Fibroblast of lung (primary cell): ENCODE measurements at regions not wholly inside any gene's neighbourhood (a gene's known extent, or its start where the extent isn't known, plus 50 kb on each side); places are given as distances from the start of the nearest gene placed in this dataset.

ENCODE experiments used
- EZH2 ChIP-seq: IDR thresholded peaks from 2 replicates; pipeline ENCODE4 v1.5.1; 2012; ENCODE audit warnings: low read length, control low read depth, mild to moderate bottlenecking; ENCODE audit errors: missing control alignments
- TF ChIP-seq, protein P1 (sequence below), 2 donors: IDR thresholded peaks in 1 of 2; conservative IDR thresholded peaks in 1 of 2; 1 replicate in 1 of 2; 2 replicates in 1 of 2; pipeline ENCODE4 v1.5.1; 2011 to 2012; ENCODE audit warnings: low read length in 2 of 2, control low read depth in 1 of 2, inconsistent platforms in 1 of 2, low read depth in 1 of 2, mild to moderate bottlenecking in 1 of 2

DNA sequence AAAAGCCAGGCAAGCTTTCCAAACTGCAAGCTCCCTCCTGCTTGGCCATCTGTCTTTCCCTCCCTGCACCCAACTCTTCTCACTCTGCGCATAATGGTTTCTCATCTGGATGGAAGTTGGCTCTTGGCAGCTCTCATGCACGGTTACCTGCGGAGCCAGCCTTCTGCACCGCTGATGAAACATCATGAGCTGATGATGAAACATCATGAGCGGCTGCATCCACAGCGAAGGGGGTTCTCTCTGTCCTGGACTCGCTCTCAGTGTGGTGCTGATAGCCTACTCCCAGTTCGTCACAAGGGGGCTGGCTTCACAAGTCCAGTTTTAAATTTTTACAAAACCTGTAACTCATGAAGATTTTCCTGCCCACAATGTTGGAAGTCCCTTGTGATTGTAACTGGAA lies 457.5 kb downstream of the ACTR3B start:
- TF ChIP-seq, protein P1, sequence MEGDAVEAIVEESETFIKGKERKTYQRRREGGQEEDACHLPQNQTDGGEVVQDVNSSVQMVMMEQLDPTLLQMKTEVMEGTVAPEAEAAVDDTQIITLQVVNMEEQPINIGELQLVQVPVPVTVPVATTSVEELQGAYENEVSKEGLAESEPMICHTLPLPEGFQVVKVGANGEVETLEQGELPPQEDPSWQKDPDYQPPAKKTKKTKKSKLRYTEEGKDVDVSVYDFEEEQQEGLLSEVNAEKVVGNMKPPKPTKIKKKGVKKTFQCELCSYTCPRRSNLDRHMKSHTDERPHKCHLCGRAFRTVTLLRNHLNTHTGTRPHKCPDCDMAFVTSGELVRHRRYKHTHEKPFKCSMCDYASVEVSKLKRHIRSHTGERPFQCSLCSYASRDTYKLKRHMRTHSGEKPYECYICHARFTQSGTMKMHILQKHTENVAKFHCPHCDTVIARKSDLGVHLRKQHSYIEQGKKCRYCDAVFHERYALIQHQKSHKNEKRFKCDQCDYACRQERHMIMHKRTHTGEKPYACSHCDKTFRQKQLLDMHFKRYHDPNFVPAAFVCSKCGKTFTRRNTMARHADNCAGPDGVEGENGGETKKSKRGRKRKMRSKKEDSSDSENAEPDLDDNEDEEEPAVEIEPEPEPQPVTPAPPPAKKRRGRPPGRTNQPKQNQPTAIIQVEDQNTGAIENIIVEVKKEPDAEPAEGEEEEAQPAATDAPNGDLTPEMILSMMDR (conservative IDR thresholded peaks at IDR 0.05 in 1 of 2, IDR thresholded peaks at IDR 0.05 in 1 of 2; ENCODE audit: low read depth in 1 of 2, low read length in 2 of 2) = no peak
- TF ChIP-seq EZH2 = no peak
